Suppressor macrophage (primary cell): ENCODE measurements at regions not wholly inside any gene's neighbourhood (a gene's known extent, or its start where the extent isn't known, plus 50 kb on each side); places are given as distances from the start of the nearest gene placed in this dataset.

Experiments used
- DNase-seq, 4 experiments: peaks; one replicate each; pipeline ENCODE4 v3.0.0-alpha.2; 2020 to 2022

- DNase-seq = no peak
Observed at GRCh38 chr2:10201201-10201600, 78.7 kb downstream of the RRM2 start.

GRCh38 chr2:10202131-10202665 is 79.7 kb downstream of the RRM2 start:
- DNase-seq = no peak

GRCh38 chr2:10204326-10205161 is 82.0 kb downstream of the RRM2 start:
- no peak for DNase-seq

- no peak for DNase-seq
Observed at GRCh38 chr2:10205162-10205475, 82.6 kb downstream of the RRM2 start.

- no peak for DNase-seq
Observed at GRCh38 chr2:10208736-10209135, 86.2 kb downstream of the RRM2 start.

GRCh38 chr2:10209406-10209935 is 86.9 kb downstream of the RRM2 start:
- no peak for DNase-seq

- no peak for DNase-seq
Observed at GRCh38 chr2:10210336-10210735, 87.8 kb downstream of the RRM2 start.

GRCh38 chr2:10211844-10212422 is 89.4 kb downstream of the RRM2 start:
- no peak for DNase-seq

GRCh38 chr2:10212827-10213226 is 89.9 kb upstream of the HPCAL1 start:
- DNase-seq = no peak

GRCh38 chr2:10214179-10214578 is 88.5 kb upstream of the HPCAL1 start:
- no peak for DNase-seq

GRCh38 chr2:10215393-10215935 is 87.2 kb upstream of the HPCAL1 start:
- no peak for DNase-seq

- no peak for DNase-seq
Observed at GRCh38 chr2:10216677-10217488, 85.8 kb upstream of the HPCAL1 start.

- DNase-seq = no peak
Observed at GRCh38 chr2:10217489-10218435, 84.9 kb upstream of the HPCAL1 start.

- no peak for DNase-seq
Observed at GRCh38 chr2:10220045-10220901, 82.4 kb upstream of the HPCAL1 start.

GRCh38 chr2:10220902-10221391 is 81.8 kb upstream of the HPCAL1 start:
- DNase-seq = no peak

- DNase-seq = no peak
Observed at GRCh38 chr2:10221443-10221842, 81.3 kb upstream of the HPCAL1 start.

GRCh38 chr2:10221976-10222870 is 80.5 kb upstream of the HPCAL1 start:
- no peak for DNase-seq

- DNase-seq = no peak
Observed at GRCh38 chr2:10223471-10223870, 79.2 kb upstream of the HPCAL1 start.
